ENCODE measurements at regions not wholly inside any gene's neighbourhood (a gene's known extent, or its start where the extent isn't known, plus 50 kb on each side); places are given as distances from the start of the nearest gene placed in this dataset.

GRCh38 chr5:106876298-106876622, 794.5 kb downstream of the EFNA5 start:
- DNase-seq: no peak

DNA sequence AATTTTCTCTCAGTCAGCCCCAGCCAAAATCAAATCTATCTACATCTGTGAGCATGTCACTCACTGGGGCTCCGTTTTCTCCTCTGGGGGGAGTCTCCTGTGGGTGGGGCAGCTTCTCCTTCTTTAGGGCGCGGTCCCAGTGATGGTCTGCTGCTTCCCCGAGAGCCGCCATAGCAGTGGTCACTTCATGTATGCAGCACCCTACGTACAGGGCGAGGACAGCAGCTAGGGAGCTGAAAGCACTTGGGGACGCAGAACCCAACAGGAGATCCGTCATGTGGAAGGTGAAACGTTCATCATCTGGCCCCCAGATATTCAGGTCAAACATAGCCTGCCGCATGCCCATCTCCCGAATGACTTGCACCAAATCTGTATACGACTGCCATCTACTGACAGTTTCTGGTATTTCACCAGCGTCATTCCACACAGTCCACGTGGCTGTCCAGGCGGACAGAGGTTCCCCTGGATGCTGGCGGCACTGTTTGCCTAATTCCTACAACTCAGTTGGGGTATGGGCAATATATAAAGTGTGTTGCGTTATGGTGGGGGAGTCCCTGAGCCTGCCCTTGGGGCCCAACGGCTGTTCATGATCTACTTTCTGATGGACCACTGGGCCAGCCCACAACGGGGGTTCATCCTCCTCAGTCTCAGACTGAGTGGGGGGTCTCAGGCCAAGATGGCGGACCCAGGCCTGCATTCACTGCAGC, 795.0 kb downstream of the EFNA5 start:
- DNase-seq: no peak

DNA sequence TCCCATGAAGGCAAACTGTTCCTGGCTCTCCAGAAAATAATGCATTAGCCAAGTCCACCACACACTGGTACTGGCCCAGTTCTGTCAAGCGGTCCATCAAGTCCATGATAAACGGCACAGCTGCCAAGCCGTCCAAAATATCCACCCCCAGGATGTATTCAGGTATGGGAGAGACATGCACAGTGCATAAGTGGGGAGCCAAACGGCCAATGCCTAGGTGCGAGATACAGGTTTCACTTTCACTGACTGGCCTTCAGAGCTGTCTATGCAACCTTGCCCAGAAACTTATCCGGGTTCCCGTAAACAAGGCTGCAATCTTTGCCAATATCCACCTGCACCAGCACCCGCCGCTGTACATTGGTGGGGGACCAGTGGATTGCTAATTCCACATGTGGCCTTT, 795.8 kb downstream of the EFNA5 start:
- no peak for DNase-seq

GRCh38 chr5:106874531-106874930, 796.2 kb downstream of the EFNA5 start:
- DNase-seq: no peak

DNA sequence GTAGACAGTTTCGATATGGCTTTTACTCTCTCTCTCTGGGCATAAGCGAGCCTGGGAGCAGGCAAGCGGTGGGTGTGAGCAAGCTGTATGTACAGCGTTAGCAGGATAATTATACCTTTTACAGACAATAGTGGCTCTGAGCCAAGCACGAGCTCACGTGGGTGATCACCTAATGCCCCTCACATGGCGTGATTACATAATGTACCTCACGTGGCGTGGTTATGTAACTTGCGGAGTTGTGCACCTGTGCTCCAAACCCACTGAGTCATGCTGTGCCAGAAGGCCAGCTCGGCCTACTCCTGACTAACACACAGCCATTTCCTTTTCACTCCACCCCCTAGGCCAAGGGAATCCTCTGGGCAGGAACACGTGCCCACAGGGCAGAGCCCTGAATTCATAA, 797.2 kb downstream of the EFNA5 start:
- no peak for DNase-seq

DNA sequence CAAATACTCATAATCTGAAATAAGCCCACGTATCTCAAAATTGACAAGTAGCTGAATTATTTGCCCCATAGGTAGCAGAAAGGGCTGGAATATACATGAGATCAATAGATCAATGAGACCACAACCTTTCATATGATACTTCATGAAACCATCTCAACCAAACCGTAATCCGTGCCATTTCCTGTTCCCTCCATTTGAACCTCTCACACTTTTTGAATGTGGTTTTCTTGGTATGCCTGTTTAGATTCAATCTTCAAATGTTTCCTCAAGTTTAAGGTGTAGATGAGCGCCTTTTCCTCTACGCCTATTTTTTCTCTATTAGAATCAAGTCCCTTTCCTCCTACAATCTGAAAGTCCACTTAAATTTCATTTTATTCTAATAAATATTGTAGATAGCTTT, 805.5 kb downstream of the EFNA5 start:
- DNase-seq: no peak

DNA sequence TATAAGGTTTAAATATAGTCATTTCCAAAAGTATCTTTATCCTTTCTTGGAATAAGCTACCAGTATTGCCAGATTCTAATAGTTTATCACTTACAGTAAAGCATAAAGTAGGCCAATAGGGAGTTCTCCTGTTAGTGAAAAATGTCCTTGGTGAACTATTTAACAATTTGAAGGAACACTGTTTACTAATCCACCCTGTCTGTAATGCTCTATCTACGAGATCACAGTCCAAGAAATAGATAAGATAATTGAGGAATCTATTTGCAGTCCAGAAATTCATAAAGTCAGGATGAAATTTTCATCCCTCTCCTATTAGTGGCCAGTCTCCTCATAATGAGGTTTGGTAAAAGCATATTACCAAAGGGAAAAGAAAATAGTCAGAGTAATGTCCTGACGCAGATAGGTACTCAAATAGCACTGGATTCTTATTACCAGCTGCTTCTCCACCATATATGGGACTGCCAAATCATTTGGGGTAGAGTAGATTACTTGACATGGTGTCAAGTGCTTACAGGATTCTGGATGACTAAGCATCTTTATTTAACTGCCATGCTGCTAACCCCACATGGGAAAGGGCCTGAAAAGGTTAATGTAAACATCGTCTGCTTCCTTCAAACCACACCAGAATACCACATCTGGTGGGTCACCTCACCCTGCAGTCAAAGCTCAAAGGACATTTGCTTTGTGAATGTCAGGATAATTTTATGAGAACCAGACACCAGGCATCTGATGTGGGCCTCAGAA, 808.1 kb downstream of the EFNA5 start:
- DNase-seq: no peak

DNA sequence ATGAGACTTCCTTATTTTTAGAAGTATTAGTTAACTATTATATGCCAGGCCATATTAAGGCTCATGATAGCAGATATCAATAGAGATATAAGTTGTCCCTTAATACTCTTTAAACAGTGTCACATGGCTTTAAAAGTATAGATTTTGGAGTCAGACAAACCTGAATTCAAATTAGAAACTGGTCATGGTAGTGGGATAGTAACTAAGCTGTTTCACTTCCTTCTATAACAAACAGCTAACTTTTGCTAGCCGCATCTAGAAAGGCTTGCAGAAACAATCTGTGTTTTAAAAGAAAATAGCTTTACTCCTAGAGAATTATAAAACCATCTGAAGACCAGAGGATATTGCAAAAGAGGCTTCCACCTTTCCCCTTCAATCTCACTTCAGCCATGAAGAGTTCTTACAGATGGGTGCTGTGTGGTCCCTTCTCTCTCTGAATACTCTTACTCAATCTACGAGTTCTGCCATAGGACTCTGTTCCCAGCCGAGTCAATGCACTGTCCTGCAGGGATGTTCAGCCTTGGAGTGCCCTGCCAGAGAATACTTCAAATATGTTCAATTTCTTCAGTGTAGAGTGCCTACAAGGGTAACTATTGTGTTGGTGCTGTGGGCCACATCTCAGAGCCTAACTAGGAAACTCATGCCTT, 810.2 kb downstream of the EFNA5 start:
- no peak for DNase-seq

DNA sequence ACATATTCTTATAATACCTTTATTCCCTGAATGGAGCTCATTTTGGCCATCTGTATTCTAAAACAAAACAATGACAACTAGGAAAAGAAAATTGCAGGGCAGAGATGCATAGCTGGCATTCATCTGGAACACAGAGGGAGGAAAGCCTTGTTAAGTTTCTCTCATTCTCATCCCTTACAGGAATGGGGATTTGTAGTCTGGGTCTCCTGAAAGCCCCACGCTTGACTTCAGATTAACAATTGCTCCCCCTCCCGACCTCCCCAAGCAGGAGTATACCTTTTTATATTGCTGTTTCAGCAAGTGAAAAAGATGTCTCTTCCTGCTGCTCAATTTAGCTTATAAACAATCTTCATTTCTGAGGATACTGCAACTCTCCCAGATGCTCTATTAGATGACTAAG, 812.1 kb downstream of the EFNA5 start:
- DNase-seq: no peak

- DNase-seq: no peak
Measured at GRCh38 chr5:106854922-106855321, 815.8 kb downstream of the EFNA5 start.

DNA sequence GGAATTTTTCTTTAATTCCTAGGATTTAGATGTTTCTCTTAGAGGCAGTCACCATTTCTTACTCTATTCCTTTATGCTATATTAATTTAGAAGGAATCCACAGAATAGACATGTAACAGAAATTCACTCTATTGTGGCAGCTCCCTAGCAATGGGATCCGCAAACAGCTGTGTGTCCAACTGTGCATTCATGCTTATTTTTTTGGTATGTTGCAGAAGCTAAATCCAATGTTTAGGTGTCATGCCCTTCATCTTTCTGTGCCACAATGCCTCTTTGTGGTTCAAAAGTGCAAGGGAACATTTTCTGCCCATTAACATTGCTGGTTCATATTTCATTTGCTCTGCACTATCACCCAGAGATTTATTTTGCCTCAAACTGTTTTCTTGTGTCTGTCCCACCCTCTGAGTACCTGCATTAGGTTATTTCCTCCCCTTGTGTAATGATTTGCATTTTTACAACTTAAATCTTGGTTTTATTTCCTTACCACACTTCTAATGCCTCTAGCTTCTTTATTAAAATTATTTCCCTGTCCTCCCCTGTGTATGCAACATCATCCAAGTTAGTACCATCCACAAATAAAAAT, 816.5 kb downstream of the EFNA5 start:
- DNase-seq: no peak

- DNase-seq: no peak
Measured at GRCh38 chr5:106853266-106853665, 817.5 kb downstream of the EFNA5 start.

DNA sequence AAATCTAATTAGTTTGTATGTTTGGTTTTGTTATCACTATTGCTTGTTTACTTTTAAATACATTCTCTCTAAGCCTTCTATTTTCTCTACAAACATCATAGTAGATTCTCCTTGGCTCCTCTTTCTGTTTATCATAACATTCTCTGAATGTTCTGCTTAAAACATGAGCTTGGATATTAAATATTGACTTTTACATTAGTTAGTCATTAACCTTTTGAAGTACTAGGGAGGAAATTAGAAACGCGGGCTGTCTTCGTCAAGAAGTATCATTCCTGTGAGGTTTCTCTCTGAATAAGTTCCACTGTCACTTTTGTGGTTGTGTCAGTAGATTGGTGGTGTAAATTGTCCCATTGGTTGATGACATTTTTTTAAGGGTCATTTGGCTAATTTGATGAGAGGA, 821.5 kb downstream of the EFNA5 start:
- no peak for DNase-seq

DNA sequence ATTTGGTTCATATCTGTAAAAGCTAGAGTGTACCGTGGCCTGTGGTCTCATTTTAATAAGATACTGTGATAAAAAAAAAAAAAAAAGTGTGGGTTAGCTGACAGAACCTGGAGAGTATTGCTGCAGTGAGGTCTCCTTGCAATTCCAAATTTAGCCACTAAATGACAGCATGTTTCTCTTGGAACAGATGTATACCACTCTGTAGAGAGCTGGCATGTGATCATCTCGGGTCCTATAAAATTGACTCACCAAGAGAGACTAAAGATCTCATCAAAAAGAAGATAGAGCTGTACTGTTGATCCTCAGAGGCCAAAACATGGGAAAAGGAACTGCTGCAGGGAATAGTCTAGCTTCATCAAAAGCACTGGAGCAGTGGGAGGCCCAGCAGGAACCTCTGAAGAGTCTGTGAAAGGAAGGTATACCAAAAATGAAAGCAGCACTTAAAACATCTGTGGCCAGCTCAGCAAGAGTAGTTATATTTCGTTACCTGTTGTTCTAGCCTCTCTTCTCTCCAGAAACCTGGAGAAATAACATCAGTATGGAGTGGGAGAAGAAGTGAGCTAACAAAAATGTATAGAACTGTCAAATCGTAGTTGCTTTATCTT, 826.8 kb downstream of the EFNA5 start:
- DNase-seq: no peak

DNA sequence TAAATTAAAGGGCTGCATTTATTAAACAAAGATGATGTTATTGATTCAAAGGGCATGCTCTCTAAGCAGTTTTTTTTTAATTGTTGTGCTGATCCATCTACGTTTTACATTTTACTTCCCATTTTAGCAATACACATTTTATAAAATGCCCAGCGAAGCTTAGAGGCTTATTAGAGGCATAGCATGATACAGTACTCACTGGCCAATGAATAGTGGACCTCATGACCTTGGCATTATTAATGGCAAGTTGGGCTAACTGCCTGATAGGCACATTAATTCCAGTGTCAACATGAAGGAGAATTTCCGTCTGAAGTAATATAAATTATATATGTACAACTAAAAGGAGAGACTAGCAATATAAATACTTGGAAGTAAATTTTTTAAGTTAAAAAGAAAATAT, 837.2 kb downstream of the EFNA5 start:
- DNase-seq: no peak

DNA sequence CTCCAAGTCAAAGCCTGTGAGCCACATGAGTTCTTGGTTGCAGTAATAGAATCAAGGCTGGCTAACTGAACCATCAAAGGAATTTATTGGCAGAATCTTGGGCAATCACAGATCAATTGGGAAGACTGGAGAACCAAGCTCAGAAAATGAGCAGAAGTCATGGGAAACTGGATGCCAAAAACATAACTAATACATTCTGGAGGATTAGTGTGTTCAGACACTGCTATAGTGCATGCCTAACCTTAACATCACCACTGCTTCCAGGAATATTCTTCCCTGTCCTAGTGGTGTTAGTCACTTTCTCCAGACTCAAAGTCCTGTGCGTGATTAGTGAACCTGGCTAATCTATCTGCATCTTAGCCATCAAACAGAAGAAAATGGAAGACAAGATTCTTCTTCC, 843.7 kb downstream of the EFNA5 start:
- no peak for DNase-seq

DNA sequence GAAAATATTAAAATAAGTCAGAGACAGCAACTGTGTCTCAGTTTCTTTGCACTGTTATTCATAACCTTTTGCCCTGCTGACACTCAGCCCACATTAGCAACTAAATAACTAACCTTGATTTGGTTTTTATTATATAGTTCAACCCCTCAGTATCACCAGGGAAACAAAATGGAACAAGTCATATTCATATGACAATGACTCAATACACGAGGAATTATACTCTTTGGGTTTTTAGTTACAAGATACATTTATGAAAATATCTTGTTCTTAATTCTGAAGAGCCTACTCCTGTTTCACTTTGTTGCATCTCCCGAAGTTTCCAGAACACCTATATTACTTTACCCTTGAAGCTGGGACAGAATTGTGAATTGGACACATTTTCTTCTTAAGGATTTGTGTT, 845.4 kb downstream of the EFNA5 start:
- no peak for DNase-seq

DNA sequence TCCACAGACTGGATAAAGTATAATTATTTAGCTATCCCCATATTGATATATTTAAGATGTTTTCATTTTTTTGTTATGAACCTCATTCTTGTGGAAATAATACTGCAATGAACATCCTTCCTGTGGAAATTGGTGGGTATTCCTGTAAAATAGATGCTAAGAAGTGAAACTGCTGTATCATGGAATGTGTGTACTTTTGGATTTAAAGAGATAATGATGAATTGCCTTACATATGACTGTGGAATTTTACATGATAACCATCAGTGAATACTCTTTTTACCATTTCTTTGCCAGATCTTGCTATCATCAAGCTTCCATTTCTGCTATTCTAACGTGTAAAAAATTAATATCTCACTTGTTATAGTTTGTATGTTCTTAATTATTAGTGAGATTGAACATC, 847.9 kb downstream of the EFNA5 start:
- no peak for DNase-seq

GRCh38 chr5:106818552-106818951, 852.2 kb downstream of the EFNA5 start:
- DNase-seq: no peak

DNA sequence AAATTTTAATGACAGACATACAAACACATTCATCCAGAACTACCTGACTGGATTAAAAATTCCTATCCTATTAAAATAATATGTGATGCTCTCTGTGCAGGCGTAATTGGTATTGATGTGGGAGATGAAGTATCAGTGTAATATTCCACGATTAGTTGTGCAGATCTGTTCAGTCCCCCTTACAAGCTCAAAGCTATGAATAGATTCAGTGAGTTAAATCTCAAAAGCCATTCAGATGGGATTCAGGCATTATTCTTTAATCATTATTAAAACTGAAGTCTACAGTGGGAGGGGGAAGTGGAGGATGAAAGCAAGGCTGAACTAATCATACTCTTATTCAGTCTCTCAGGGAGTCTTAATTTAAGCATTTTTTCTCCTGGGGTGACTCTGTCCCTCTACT, 855.8 kb downstream of the EFNA5 start:
- no peak for DNase-seq

- DNase-seq: no peak
Measured at GRCh38 chr5:106801554-106801953, 869.2 kb downstream of the EFNA5 start.

DNA sequence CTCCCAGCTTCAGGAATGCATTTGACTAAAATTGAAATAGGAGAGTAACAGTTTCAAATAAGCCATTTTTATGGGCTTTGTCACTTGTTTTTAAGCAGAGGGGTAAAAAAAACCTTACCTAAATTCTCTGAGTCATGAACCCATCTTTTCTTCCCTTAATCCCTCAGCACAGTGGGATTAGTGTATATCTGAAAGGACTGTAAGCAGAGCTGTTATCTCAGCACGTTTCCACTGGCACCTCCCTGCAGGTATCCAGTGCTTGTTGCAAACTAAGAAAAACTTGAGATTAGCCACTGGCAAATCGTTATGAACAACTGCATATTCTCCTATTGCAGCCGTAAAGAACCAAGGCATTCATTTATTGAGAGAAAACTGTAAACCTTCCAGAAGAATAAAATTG, 872.7 kb downstream of the EFNA5 start:
- DNase-seq: no peak

- no peak for DNase-seq
Measured at GRCh38 chr5:106796081-106796480, 874.7 kb downstream of the EFNA5 start.

DNA sequence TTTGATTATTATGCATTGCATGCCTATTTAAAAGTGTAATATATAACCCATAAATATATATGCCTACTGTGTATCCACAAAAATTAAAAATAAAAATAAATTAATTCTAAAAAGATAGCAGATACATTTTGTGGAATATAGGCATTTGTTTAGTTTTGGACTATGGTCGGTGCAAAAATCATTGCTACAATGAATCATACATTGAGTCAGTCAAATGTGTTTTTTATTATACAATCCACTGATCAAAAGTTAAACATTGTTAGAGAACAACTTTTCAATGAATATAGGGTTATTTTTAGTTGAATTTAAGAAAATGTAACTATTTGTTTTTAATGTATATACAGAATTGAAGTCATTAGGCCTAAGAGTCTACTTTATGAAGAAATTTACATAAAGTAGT, 885.9 kb downstream of the EFNA5 start:
- DNase-seq: no peak
